ENCODE measurements at regions not wholly inside any gene's neighbourhood (a gene's known extent, or its start where the extent isn't known, plus 50 kb on each side); places are given as distances from the start of the nearest gene placed in this dataset.
"Not testable (repeated sequence)": the region's sequence is repeated elsewhere in the genome, so short reads cannot be mapped to it uniquely, and the experiment has no call there.

DNA sequence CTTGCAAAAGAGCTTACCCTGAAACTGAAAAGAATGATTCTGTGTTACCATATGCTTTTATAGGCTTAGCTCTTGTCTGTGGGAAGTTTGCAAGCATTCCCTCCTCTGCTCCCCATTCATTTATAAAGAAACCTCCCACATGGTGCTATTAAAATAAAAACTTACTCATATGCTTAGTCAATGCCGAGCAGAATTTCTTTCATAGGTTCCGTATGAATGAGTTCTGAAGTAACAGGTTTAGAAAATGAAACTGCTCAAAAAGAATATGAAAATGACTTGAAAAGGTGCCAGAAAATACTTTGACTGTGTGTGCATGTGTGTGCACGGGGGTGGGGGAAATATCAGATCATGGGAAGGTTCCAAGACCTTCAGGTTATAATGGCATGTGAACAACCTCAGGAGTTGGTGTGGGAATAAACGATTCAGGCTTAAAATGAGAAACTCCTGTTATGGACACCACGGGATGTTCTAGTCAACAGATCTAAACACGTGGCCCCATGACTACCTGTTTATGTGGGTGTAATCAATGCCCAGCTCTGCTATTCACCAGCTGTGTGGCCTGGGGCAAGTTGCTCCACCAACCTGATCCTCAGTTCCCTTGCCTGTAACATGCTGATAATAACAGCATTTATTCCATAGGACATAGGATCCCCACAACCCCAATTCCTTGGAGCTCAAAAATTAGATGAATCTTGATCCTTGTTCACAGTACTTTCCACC lies 293.7 kb upstream of the PLGLB1 start:
- not testable (repeated sequence) for DNase-seq (ENCODE audit: low read depth in 2 of 2)

DNA sequence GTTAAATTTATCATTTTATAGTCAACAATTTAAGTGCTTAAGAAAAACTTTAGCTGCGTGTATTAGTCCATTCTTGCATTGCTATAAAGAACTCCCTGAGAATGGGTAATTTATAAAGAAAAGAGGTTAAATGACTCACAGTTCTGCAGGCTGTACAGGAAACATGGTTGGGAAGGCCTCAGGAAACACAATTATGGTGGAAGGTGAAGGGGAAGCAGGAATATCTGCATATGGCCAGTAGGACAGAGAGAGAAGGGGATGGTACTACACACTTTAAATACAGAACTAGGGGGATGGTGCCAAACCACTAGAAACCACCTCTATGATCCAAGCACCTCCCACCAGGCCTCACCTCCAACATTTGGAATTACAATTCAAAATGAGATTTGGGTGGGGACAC lies 295.5 kb upstream of the PLGLB1 start:
- DNase-seq (ENCODE audit: low read depth in 2 of 2): not testable (repeated sequence)

DNA sequence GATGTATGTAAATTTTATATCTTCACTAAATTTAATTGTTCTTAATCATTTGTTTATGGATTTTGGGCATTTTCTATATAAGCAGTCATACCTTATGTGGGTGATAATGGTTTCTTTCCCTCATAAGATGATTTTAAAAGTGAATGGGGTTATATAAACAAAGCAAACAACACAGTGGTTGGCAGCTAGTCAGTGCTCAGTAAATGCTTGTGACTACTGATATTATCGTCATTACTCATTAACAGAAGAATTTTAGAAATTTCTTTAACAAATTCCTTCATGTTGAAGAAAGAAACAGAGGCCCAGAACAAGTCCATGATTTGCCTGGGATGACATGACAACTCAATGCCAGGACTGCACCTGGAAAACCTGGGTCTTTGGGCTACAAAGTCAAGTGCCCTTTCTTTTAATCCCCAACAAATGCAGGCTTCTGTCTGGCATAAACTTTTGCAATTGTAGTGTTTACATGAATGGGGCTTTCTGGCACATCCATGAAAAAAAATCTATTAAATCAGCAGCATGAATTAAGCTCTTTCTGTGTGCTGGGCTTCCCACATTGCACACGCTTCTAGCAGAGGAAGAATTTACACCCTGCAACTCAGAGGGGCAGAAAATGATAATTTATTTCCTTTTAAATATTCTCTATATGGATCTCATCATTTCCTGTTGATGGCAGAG lies 297.3 kb upstream of the PLGLB1 start:
- peak; percentile 48 to 51 for DNase-seq (ENCODE audit: low read depth in 2 of 2)

DNA sequence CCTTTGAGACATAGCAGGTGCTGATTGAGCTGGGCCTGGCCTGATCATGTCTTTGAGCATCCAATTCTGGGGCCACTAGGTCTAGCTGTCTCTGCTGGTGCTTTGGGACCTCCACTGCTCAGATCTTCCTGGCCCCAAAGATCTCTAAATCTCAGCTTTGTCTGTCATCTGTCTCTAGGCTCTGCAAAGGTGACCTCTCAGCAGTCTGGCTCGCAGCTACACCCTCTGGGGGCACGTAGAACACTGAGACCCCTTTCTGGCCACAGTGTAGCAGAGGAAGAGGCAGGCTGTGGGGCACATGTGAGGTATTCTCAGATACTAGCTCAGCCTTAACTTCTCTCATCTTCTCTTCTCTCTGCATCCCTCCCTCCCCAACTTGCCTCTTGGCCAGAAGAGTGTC lies 298.1 kb upstream of the PLGLB1 start:
- DNase-seq (ENCODE audit: low read depth in 2 of 2): not testable (repeated sequence)

DNA sequence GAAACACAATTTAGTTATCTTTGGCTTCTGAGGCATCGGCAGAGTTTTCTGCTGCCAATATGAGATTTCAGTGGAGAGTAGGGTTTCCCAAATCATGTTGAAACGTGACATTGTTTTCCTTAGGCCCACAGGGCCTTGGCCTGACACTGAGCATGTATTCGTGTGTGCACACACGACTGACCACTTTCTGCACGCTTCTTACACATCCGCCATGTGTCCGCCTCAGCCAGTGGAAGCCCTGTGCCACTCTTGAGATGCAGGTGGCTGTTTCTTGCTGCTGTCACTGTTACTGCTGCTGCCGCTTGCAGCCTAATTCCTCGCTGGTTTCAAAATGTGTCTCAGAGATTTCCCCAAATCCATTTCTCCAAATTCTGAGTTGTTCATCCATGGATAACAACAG lies 299.6 kb upstream of the PLGLB1 start:
- DNase-seq (ENCODE audit: low read depth in 2 of 2): not testable (repeated sequence)

DNA sequence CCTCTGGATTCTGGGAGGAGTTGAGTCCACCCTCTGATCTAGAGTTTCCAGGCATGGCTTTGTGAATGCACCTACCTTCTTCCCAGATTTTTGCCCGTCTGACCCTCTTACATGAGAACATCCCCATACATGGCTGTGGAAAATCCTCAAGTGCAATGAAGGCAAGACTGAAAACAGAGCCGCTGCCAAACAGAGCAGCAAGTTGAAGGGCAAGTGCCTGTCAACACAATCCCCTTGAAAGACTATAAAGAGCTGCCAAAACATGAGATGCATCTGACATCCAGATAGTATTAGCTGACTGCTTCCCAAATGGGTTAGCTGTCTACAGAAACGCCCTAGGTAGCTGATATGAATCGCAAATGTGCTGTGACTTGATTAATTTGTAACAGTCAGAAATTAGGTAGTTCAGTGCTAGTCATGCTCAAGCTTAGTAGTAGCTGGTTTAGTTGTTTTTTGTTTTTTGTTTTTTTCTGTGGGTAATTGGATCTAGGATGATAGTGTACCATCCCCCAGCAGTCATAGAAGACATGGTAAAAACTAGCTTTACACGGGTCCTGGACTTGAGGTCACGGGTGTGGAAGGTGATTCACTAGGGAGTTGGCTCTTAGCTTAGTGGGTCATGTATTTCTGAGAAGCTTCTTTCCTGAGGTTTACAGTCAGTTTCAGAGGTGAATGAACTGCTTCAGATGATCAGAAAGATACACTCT lies 302.8 kb upstream of the PLGLB1 start:
- DNase-seq (ENCODE audit: low read depth in 2 of 2): not testable (repeated sequence)

DNA sequence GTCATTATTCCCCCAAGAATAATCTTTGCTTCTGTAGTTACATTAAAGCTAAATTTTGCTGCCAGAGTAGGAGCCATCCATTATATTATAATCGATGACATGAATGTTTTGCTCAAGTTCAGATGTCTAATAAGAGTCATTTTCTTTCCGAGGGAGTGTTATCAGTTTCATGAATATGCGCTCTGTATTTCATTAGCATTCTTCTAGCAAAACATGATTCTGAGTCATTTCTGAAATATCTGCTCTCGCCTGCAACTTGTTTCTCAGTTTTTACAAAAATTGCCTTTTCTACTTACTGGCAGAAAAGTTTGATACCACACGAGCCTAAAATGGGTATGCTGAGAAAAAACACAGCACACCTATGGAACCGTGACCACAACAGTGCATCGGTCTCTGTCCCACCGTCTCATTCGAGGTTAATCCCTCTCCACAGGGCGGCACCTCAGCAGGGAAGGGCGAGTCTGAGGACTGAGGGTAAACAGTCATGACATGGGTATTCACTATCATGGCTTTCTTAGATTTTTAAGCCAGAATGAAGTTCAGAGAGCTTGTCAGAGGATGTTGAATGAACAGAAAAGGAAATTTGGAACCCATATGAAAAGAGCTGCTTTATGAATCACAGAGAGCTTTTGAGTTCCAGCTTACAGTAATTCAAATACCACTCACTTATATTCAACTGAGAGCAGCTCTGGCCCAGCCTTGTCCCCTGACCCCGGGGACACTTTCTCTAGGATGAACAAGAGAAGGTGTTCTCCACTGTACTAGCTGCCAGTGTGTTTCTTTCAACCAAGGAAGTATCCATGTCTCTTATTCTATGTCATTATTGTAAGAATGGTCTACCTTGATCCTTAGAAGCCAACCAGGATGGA lies 303.6 kb upstream of the PLGLB1 start:
- DNase-seq (ENCODE audit: low read depth in 2 of 2): not testable (repeated sequence)

DNA sequence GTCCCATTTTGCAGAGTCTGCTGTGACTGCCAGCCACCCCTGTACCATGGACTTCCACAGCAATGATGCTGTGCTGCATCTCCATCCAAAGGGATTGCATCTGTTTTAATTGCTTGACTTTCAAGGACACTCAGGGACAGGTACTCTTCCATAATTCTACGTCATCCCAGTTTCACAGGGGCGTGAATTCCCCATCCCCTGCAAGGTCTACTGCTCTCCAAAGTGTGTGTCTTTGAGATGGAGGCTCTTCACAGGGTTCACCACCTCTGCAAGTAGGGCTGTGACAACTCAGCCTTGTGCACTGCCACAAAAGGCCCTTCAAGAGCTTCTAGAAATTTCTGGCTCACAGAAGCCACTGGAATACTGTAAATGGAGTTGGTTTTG lies 304.3 kb upstream of the PLGLB1 start:
- DNase-seq (ENCODE audit: low read depth in 2 of 2): not testable (repeated sequence)

DNA sequence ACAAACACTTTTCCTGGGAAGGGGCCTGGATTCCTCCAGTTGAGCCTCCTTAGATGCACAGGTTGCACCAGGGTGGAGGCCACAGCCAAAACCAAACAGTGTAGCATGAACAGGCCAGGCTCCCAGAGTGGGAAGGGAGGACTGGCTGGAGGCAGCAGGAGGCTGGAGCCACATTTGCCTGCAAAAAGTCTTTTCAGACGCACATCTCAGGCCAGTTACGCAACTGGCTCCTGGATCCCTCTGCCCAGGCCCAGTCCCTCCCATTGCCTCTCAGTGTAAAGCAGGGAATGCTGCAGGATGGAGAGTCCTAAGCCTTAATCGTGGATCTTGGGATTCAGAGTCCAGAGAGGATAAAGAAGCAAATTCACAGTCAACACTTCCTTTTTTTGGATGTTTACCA lies 305.1 kb upstream of the PLGLB1 start:
- not testable (repeated sequence) for DNase-seq (ENCODE audit: low read depth in 2 of 2)

DNA sequence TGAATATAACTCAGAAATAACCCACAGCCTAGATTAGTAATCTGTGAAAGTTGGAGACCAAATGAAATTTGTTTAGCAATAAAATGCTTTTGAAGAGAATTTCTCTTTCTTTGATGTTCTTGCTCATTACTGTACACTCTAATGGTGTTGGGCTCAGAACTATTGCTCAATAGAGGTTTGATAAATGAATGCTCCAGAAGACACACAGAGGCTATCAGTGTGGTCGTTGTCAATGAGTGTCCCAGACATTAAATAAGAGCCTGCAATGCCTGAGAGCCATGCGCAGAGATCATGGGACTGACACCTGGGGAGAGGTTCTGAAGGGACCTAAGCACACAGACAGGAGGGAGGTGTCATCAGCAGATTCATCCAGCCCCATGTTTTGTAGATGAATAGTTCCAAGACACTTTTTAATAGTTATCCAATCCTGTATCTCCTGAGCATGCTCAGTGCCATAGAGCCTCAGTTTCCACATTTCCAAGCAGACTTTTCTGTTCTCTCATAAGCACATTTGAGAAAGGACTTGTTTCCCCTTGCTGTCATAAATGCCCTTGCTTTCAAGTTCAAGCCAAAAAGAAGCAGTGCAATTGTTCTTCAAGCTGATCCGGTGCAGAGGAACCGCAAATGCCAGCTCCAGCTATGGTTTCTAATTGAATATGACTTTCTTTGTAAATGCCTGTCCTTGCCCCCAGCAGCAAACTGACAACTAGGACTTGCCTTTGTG lies 306.2 kb upstream of the PLGLB1 start:
- DNase-seq (ENCODE audit: low read depth in 2 of 2): not testable (repeated sequence)

DNA sequence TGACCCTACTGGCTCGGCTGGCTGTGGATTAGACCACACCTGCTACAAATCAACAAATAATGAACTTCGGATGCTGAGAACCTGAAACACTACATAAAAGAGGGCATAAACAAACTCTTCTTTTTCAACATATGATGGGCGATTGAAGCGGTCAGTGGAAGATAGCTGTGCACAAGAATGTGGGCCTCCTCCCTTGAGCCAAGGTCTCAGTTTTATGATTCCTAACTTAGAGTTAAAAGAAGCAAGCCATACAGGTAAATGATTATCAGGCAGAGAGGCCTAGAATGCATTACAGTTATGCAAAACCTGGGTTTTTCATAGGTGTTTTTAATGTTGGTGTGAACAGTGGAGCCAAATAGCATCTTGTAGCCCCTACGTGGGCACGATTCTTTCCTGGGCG lies 307.9 kb upstream of the PLGLB1 start:
- not testable (repeated sequence) for DNase-seq (ENCODE audit: low read depth in 2 of 2)

DNA sequence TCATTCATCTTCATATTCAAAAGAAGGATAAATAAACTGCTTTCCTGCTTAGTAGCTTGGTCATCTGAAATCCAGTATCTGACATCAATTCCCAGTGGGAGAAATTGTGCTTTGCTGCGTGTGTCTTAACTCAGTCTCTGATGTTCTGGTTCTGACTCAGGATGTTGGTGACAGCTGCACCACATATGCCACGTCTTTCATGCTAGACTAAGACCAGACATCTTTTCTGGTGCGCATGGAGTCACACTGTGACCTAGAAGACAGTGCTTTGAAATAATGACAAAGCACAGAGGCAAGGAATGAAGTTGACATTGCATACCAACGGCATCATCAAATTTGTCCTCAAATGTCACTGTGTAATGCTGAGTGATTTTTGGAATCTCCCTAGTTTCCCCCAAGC lies 308.8 kb upstream of the PLGLB1 start:
- DNase-seq (ENCODE audit: low read depth in 2 of 2): not testable (repeated sequence)

DNA sequence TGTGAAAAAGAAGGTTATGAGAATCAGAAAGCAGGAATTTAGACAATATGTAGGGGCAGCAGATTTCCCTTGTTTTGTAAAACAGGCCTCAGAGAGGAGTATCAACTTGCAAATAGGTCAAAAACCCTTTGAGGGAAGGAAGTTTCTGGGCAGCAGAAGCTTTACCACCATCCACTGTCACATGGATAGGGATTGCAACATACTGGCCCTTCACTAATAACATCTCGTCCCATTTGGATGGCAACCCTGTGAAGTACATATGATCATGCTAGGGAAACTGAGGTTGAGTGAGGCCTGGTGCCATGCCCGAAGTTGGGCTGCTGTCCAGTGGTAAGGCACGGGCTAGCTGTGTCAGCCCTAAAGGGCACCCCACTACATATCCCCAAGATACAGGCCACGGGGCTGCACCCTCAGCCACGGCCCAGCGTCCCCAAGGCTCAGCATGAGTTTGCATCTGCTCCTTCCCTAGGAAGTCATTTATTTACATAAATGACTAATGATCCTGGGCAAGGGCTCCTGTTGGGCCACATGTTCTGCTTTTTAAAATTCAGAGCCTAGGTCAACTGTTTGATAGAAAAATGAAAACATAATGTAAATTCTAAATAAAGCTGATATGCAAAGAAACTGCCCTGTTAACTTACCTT lies 310.4 kb upstream of the PLGLB1 start:
- DNase-seq (ENCODE audit: low read depth in 2 of 2): not testable (repeated sequence)

DNA sequence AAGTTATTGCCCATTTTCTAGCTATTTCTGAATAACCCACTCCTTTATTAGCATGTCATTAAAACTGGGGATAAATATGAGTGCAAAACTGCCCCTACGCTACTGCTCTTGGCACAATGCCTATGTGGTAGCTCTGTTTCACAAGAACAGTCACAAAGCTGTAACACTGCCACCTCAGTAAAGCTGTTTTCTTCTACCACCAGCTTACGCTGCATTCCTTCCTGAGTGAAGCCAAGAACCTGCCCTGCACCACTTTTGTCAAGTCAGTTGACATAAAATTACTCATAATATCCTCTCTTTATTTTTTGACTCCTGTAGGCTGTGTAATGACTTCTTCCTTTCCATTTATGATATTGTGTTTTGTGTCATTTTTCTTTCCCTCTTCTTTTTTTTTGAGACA lies 313.2 kb upstream of the PLGLB1 start:
- not testable (repeated sequence) for DNase-seq (ENCODE audit: low read depth in 2 of 2)

DNA sequence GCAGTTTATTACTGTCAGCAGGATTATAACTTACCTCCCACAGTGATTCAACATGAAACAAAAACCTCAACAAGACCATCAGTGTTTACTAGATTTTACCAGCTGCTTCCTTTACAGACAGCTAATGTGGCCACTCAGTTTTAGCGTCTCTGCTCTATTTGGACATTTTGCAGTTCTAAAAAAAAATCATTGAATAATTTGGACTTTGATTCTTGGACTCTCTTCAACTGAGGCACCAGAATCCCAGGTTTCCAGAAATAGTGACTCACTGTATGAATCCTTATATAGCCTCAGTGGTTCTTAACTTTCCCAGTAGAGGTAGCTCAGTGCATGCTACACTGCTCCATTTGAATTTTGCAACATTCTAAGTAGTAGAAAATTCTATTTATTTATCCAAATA lies 317.4 kb upstream of the PLGLB1 start:
- peak; percentile 37 to 49 for DNase-seq (ENCODE audit: low read depth in 2 of 2)

DNA sequence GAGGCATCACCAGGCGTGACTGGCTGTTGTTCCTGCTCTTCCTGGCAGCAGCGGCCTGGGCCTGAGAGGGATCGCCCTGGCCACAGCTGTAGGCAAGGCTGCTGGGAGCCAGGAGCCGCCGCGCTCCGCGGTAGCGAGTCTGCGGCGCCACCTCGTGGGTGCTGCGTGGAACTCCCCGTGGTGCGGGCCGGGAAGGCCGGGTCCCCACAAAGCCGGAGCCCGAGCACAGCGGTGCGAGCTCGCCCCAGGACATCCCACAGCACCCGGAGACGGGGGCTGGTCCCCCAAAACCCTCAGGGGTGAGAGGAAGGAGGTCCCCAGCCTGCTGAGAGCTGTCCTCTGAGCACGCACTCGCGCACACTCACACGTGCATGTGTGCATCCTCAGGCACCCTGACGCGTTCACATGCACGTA lies 320.0 kb upstream of the PLGLB1 start:
- DNase-seq (ENCODE audit: low read depth in 2 of 2): peak; percentile 11 to 26

DNA sequence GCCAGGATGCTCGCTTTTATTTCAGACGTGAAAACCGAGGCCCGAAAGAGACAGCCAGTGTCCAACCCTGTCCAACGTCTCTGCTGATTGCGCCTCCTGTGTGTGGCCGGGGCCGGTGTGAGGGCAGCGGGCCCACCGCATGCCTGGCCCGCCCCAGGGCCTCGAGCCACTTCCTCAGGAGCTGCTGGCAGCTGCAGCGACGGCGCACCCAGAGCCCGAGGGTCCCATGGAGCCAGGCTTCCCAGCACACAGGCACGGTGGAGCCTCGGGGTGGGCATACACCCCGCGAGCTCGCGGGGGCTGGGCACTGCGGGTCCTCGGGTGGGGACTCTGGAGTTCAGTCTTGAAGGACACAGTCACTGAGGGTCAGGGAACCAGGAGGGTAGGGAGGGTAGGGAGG lies 320.5 kb upstream of the PLGLB1 start:
- not testable (repeated sequence) for DNase-seq (ENCODE audit: low read depth in 2 of 2)

DNA sequence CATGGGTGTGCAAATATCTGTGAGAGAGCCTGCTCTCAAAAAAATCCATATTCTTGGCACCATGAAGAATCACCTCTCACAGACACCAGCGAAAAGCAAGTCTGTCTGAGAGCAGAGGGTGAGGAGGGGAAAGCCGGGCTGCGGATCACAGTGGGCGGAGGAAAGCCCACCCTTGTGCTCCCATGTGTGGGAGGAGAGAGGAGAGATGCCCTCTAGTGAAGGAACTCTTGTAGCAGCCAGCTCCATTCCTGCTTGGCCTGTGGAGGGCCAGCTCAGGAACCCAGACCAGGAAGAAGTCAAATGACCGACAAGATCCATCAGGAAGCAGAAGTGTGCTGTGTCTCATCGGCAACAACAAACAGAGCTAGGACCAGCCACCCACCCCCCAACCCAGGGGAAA lies 321.7 kb upstream of the PLGLB1 start:
- DNase-seq (ENCODE audit: low read depth in 2 of 2): not testable (repeated sequence)

DNA sequence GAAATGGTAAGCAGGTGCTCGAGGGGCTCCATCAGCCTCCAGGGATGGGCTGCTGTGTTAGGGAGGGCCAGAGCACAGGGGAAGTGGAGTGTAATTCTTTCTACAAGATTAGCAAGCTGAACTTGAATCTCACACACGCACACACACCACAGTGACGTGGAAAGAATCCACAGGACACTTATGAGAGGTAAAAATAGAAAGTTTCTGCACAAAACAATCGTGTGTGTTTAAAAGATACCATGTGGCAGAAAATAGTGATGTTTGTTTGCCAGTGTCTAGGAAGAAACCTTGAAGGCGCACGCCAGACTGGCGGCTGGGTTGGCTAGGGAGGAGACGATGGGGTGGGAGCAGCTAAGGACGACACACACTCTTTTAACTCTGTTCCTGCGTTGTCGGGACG lies 323.6 kb upstream of the PLGLB1 start:
- DNase-seq (ENCODE audit: low read depth in 2 of 2): not testable (repeated sequence)

DNA sequence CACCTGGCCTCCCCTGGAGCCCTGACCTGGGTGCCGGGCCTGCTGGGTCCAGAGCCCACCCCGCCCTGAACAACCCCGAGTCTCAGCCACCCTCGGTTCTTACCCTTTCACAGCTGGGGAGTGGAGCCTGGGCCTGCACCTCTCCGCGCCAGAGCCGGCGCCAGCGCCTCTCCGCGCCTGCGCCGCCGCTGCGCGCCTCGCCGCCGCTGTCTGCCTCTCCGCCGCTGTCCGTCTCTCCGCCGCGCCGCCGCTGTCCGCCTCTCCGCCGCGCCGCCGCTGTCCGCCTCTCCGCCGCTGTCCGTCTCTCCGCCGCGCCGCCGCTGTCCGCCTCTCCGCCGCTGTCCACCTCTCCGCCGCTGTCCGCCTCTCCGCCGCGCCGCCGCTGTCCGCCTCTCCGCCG lies 326.9 kb upstream of the PLGLB1 start:
- DNase-seq (ENCODE audit: low read depth in 2 of 2): not testable (repeated sequence)

DNA sequence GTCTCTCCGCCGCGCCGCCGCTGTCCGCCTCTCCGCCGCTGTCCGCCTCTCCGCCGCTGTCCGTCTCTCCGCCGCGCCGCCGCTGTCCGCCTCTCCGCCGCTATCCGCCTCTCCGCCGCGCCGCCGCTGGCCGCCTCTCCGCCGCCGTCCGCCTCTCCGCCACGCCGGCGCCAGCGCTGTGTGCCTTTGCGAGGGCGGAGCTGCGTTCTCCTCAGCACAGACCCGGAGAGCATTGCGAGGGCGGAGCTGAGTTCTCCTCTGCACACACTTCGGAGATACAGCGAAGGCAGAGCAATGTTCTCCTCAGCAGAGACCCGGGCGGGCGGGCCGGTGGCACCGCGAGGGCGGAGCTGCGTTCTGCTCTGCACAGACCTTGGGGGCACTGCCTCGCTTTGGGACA lies 327.4 kb upstream of the PLGLB1 start:
- DNase-seq (ENCODE audit: low read depth in 2 of 2): not testable (repeated sequence)
